ENCODE measurements at regions not wholly inside any gene's neighbourhood (a gene's known extent, or its start where the extent isn't known, plus 50 kb on each side); places are given as distances from the start of the nearest gene placed in this dataset.

DNA sequence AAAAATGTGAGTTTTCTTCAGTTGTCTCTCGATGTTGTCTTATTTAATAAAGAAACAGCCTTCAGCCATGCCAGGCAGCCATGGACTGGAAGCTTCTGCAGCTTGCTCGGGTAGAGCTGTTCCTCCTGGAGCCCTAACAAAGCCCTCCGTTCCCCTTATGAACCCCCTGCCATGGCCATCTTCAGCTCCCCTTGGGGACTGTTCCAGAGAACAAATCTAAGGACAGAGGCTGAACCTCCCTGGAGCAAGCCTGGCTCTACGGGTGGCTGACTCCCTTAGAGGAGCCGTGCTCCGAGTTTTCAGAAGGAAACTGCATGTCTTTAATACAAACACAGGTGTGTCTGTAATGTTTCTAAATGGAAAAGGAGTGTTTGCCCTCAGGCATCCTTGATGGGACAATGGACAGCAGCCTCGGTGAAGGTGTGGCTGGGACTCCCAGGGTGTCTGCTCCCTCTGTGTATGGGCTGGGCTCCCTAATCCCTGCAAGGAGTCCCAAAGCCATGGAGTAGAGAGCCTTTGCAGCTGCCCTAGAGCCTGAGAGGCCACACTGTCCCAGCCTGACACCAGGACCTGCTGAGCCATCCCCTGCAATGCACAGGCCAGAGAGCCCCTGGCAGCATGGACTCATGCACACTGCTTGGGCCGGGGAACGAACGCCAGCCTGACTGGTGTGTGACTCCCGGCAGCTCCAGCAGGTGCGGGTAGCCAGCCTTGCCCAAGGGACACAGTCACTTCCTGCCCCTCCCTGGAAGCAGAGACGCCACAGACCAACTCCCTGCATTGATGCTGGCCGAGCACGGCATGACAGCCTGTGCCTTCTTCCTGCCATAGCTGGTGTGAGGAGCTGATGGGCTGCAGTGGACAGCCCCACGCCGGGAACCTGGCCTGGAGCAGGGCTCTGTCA lies 381.8 kb downstream of the TCERG1L start:
- Mint-ChIP-seq H3K36me3 (ENCODE audit: insufficient read depth in 1 of 3, low read depth in 3 of 3) (peaks cover 0 to 2% (median 0%) of the 10 kb centered on the region in 3 experiments; a peak in 2 of 7 replicates), H3K27ac (no peak overlapping the region), H3K4me3 (no peak overlapping the region), H3K9me3 (peaks cover 0 to 5% of the 10 kb centered on the region in 2 experiments; a peak in 2 of 5 replicates), H3K27me3 (ENCODE audit: low read depth) (peaks cover 38% of the 10 kb centered on the region), H3K4me1 (peaks cover 11 to 13% of the 10 kb centered on the region in 2 experiments)
- no peak overlapping the region for H3K4ac ChIP-seq (ENCODE audit: low read depth, low read length)
- H2BK20ac ChIP-seq (ENCODE audit: low read depth, low read length, poor library complexity, severe bottlenecking): no peak overlapping the region
- no peak overlapping the region for H2AK5ac ChIP-seq (ENCODE audit: insufficient read length, low read length)
- H3K9me3 ChIP-seq (ENCODE audit: control insufficient read depth, low read depth, low read length): no peaks in the 10 kb centered on the region
- H4K20me1 ChIP-seq (ENCODE audit: control insufficient read depth, insufficient read depth, insufficient read length): no peaks in the 10 kb centered on the region
- H3K27ac ChIP-seq (ENCODE audit: insufficient read length, low read depth, low read length): no peak overlapping the region
- no peak overlapping the region for H3K14ac ChIP-seq (ENCODE audit: insufficient read depth, low read length)
- H3K56ac ChIP-seq (ENCODE audit: insufficient read length, low read depth, low read length): no peak overlapping the region
- H3K18ac ChIP-seq (ENCODE audit: insufficient read length, low read depth, low read length): no peak overlapping the region
- H4K91ac ChIP-seq (ENCODE audit: insufficient read length, low read depth, low read length): no peak overlapping the region
- H2BK15ac ChIP-seq (ENCODE audit: low read depth, low read length): no peak overlapping the region
- no peak overlapping the region for H2BK120ac ChIP-seq (ENCODE audit: low read depth, low read length, poor library complexity, severe bottlenecking)
- WGBS (ENCODE audit: extremely low coverage, insufficient read length, low lambda C conversion rate): no CpG with 5 or more reads among the region's 17 CpGs
- peaks cover 8% of the 10 kb centered on the region; the same call in 1 of the 2 replicates for H3K4me1 ChIP-seq (ENCODE audit: insufficient read depth, low read length)
- H3K79me2 ChIP-seq (ENCODE audit: insufficient read depth, low read length): no peaks in the 10 kb centered on the region
- no peak overlapping the region for H3K23ac ChIP-seq (ENCODE audit: insufficient read length, low read depth, low read length)
- H4K8ac ChIP-seq (replicated peaks; ENCODE audit: insufficient read length, low read depth, low read length): no peak overlapping the region
- no peaks in the 10 kb centered on the region for H3K23me2 ChIP-seq (ENCODE audit: insufficient read length, low read depth, low read length, poor library complexity, severe bottlenecking)
- H2BK5ac ChIP-seq (ENCODE audit: insufficient read length, low read length): no peak overlapping the region
- no peak overlapping the region for H3K4me2 ChIP-seq (ENCODE audit: insufficient read depth, insufficient read length, low read length)
- no peaks in the 10 kb centered on the region for H3K79me1 ChIP-seq (ENCODE audit: insufficient read depth, low read depth, low read length, poor library complexity, severe bottlenecking)
- no peak overlapping the region for H2AFZ ChIP-seq (ENCODE audit: low read length)
- no peak overlapping the region for H3K9ac ChIP-seq (ENCODE audit: extremely low read depth, insufficient read length, low read length)
- no peak overlapping the region for H3T11ph ChIP-seq (ENCODE audit: low read length)
- no peaks in the 10 kb centered on the region for H3K27me3 ChIP-seq (ENCODE audit: insufficient read depth, low read length)
- no peak for DNase-seq
- no peak overlapping the region for H2BK12ac ChIP-seq (ENCODE audit: insufficient read length, low read depth, low read length)
- no peak for TF ChIP-seq CTCF (conservative IDR thresholded peaks at IDR 0.05)
- no peak overlapping the region for H4K5ac ChIP-seq (ENCODE audit: insufficient read length, low read depth, low read length)

All from H9 (cell line).